ENCODE measurements at regions not wholly inside any gene's neighbourhood (a gene's known extent, or its start where the extent isn't known, plus 50 kb on each side); places are given as distances from the start of the nearest gene placed in this dataset.

GRCh38 chr17:33551075-33551474 is 258.0 kb upstream of the ASIC2 start:
- peaks cover 0 to 6% of the 10 kb centered on the region in 2 donors for H3K27me3 ChIP-seq
- intact Hi-C loops (cut with DNase I), result loop anchor here in 1 of 2 donors (10.0 kb wide), 1 partner anchor 56 kb away; no protein-coding TSS in a partner anchor
- DNase-seq (no peak), ATAC-seq (no peak)
- H3K4me1 ChIP-seq, result no peaks in the 10 kb centered on the region
- no peak overlapping the region for H3K27ac ChIP-seq
- no peaks in the 10 kb centered on the region for H3K36me3 ChIP-seq
- H3K9me3 ChIP-seq, result no peaks in the 10 kb centered on the region
- H3K4me3 ChIP-seq, result no peak overlapping the region
- TF ChIP-seq, protein P1, sequence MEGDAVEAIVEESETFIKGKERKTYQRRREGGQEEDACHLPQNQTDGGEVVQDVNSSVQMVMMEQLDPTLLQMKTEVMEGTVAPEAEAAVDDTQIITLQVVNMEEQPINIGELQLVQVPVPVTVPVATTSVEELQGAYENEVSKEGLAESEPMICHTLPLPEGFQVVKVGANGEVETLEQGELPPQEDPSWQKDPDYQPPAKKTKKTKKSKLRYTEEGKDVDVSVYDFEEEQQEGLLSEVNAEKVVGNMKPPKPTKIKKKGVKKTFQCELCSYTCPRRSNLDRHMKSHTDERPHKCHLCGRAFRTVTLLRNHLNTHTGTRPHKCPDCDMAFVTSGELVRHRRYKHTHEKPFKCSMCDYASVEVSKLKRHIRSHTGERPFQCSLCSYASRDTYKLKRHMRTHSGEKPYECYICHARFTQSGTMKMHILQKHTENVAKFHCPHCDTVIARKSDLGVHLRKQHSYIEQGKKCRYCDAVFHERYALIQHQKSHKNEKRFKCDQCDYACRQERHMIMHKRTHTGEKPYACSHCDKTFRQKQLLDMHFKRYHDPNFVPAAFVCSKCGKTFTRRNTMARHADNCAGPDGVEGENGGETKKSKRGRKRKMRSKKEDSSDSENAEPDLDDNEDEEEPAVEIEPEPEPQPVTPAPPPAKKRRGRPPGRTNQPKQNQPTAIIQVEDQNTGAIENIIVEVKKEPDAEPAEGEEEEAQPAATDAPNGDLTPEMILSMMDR (IDR thresholded peaks at IDR 0.05), result no peak

DNA sequence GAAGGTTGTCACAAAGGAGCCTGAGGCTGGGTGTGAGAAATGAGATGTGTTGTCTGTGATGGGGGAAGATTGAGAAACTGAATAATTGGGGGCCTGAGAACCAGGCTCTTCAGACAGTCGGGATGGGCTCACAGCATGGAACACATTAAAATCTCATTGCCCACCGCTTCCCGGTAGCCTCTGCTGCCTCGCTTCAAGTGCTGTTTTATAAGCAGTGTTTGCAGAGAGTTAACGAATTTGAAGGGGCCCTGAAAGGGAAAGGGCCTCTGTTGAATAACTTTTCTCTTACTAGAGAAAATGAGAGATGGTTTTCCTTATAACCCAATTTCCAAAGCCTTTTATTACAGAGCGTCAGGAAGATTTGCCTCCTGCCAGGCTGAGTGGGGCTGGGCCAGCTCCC is 258.8 kb upstream of the ASIC2 start:
- no peaks in the 10 kb centered on the region for H3K9me3 ChIP-seq
- TF ChIP-seq, protein P1 (IDR thresholded peaks at IDR 0.05), result no peak
- no peaks in the 10 kb centered on the region for H3K36me3 ChIP-seq
- DNase-seq (no peak), ATAC-seq (no peak)
- intact Hi-C loops (cut with DNase I), result loop anchor here in 1 of 2 donors (10.0 kb wide), 1 partner anchor 57 kb away; no protein-coding TSS in a partner anchor
- peaks cover 0 to 6% of the 10 kb centered on the region in 2 donors for H3K27me3 ChIP-seq
- H3K4me3 ChIP-seq, result no peak overlapping the region
- no peak overlapping the region for H3K27ac ChIP-seq
- H3K4me1 ChIP-seq, result no peaks in the 10 kb centered on the region

GRCh38 chr17:33560165-33560564 is 267.1 kb upstream of the ASIC2 start:
- Histone ChIP-seq H3K36me3 (no peaks in the 10 kb centered on the region), H3K4me3 (no peak overlapping the region), H3K27me3 (no peaks in the 10 kb centered on the region), H3K9me3 (peaks cover 0 to 10% of the 10 kb centered on the region in 2 donors), H3K27ac (no peak overlapping the region), H3K4me1 (no peaks in the 10 kb centered on the region)
- TF ChIP-seq, protein P1 (IDR thresholded peaks at IDR 0.05), result no peak
- no peak for ATAC-seq
- intact Hi-C loops (cut with DNase I), result no loop called here
- no peak for DNase-seq

GRCh38 chr17:33560871-33561270 is 267.8 kb upstream of the ASIC2 start:
- intact Hi-C loops (cut with DNase I), result no loop called here
- H3K4me3 ChIP-seq, result no peak overlapping the region
- no peaks in the 10 kb centered on the region for H3K36me3 ChIP-seq
- no peaks in the 10 kb centered on the region for H3K27me3 ChIP-seq
- TF ChIP-seq, protein P1 (IDR thresholded peaks at IDR 0.05), result no peak
- H3K4me1 ChIP-seq, result no peaks in the 10 kb centered on the region
- no peak overlapping the region for H3K27ac ChIP-seq
- peaks cover 0 to 10% of the 10 kb centered on the region in 2 donors for H3K9me3 ChIP-seq
- ATAC-seq, result no peak
- DNase-seq, result no peak

GRCh38 chr17:33561569-33562334 is 268.7 kb upstream of the ASIC2 start:
- Histone ChIP-seq H3K36me3 (no peaks in the 10 kb centered on the region), H3K4me1 (no peaks in the 10 kb centered on the region), H3K9me3 (peaks cover 0 to 10% of the 10 kb centered on the region in 2 donors), H3K27me3 (no peaks in the 10 kb centered on the region), H3K4me3 (no peak overlapping the region), H3K27ac (no peak overlapping the region)
- intact Hi-C loops (cut with DNase I), result no loop called here
- ATAC-seq, result no peak
- no peak for DNase-seq
- TF ChIP-seq, protein P1 (IDR thresholded peaks at IDR 0.05), result no peak

Data from left lung (tissue), 4 donors.